OCI-LY1 (cell line): ENCODE measurements at regions not wholly inside any gene's neighbourhood (a gene's known extent, or its start where the extent isn't known, plus 50 kb on each side); places are given as distances from the start of the nearest gene placed in this dataset.

Experiments used
- H2AFZ ChIP-seq: fragments of 200-600 bp; sonication (generic), shearing (Covaris generic); 2 replicates; pipeline ENCODE4 v1.6.0; 2014; ENCODE audit warnings: antibody characterized with exemption, mild to moderate bottlenecking, low read length
- H3F3A ChIP-seq: fragments of 200-600 bp; sonication (generic), shearing (Covaris generic); 2 replicates; pipeline ENCODE4 v1.6.0; 2014; ENCODE audit warnings: mild to moderate bottlenecking, antibody characterized with exemption, low read length, moderate library complexity; ENCODE audit not compliant: insufficient read depth
- H3K27ac ChIP-seq: fragments of 200-600 bp; sonication (generic); 2 replicates; pipeline ENCODE4 v1.5.1; 2014; ENCODE audit warnings: low read length, mixed run types, mild to moderate bottlenecking, low read depth; ENCODE audit not compliant: poor library complexity, severe bottlenecking
- H3K27me3 ChIP-seq: fragments of 200-600 bp; sonication (generic); 2 replicates; pipeline ENCODE4 v1.6.0; 2014; ENCODE audit warnings: antibody characterized with exemption, mild to moderate bottlenecking, low read length, moderate library complexity; ENCODE audit not compliant: insufficient read depth
- H3K36me3 ChIP-seq: fragments of 200-600 bp; sonication (generic); 2 replicates; pipeline ENCODE4 v1.6.1; 2014; ENCODE audit warnings: mild to moderate bottlenecking, antibody characterized with exemption, low read length, moderate library complexity, mixed read lengths; ENCODE audit not compliant: insufficient read depth
- H3K4me1 ChIP-seq: fragments of 200-600 bp; sonication (generic); 2 replicates; pipeline ENCODE4 v1.5.1; 2014; ENCODE audit warnings: mild to moderate bottlenecking, low read length, moderate library complexity; ENCODE audit not compliant: insufficient read depth, severe bottlenecking
- H3K4me2 ChIP-seq: fragments of 200-600 bp; sonication (generic), shearing (Covaris generic); 2 replicates; pipeline ENCODE4 v1.6.1; 2014; ENCODE audit warnings: low read length
- H3K4me3 ChIP-seq: fragments of 200-600 bp; sonication (generic); 2 replicates; pipeline ENCODE4 v1.5.1; 2014; ENCODE audit warnings: low read length, low read depth, mild to moderate bottlenecking, mixed read lengths; ENCODE audit not compliant: poor library complexity, severe bottlenecking
- H3K79me2 ChIP-seq: fragments of 200-600 bp; shearing (Covaris generic); 2 replicates; pipeline ENCODE4 v1.6.1; 2016; ENCODE audit warnings: mixed run types, low read length, mixed read lengths; ENCODE audit not compliant: insufficient read depth
- H3K9ac ChIP-seq: fragments of 200-600 bp; sonication (generic), shearing (Covaris generic); 2 replicates; pipeline ENCODE4 v1.6.1; 2014; ENCODE audit warnings: mild to moderate bottlenecking, low read length, mixed read lengths
- H3K9me2 ChIP-seq: fragments of 200-600 bp; sonication (generic), shearing (Covaris generic); 2 replicates; pipeline ENCODE4 v1.6.1; 2014; ENCODE audit warnings: low read depth, mild to moderate bottlenecking, low read length, mixed read lengths
- H3K9me3 ChIP-seq: fragments of 200-600 bp; shearing (Covaris generic); 2 replicates; pipeline ENCODE4 v1.6.1; 2014; ENCODE audit warnings: low read length, mixed read lengths
- H4K20me1 ChIP-seq: fragments of 200-600 bp; sonication (generic), shearing (Covaris generic); 2 replicates; pipeline ENCODE4 v1.6.0; 2016; ENCODE audit warnings: mild to moderate bottlenecking, low read length; ENCODE audit not compliant: insufficient read depth
- CTCF ChIP-seq: fragments of 200-600 bp; sonication (generic), shearing (Covaris generic); IDR thresholded peaks from 2 replicates; pipeline ENCODE4 v1.5.1; 2017; ENCODE audit warnings: mild to moderate bottlenecking, antibody characterized with exemption, low read length, moderate library complexity, mixed read lengths
- EZH2 ChIP-seq: fragments of 200-600 bp; sonication (generic), shearing (Covaris generic); IDR thresholded peaks from 2 replicates; pipeline ENCODE4 v1.8.0; 2017; ENCODE audit warnings: borderline replicate concordance, mixed run types, mild to moderate bottlenecking, antibody characterized with exemption, low read length, moderate library complexity, mixed read lengths

- TF ChIP-seq CTCF (no peak), EZH2 (no peak)
- Histone ChIP-seq H2AFZ (no peak overlapping the region), H3K27me3 (no peaks in the 10 kb centered on the region)
Observed at GRCh38 chr2:4561196-4561595, 857.8 kb downstream of the DCDC2C start.

GRCh38 chr2:4576075-4576474, 872.7 kb downstream of the DCDC2C start:
- H3K4me3 ChIP-seq = no peak overlapping the region
- no peaks in the 10 kb centered on the region for H3K36me3 ChIP-seq
- no peaks in the 10 kb centered on the region for H3K9me3 ChIP-seq
- H3K27me3 ChIP-seq = no peaks in the 10 kb centered on the region
- H3K79me2 ChIP-seq = no peaks in the 10 kb centered on the region
- no peak overlapping the region for H3K4me2 ChIP-seq
- H3K9me2 ChIP-seq = no peaks in the 10 kb centered on the region
- no peak overlapping the region for H2AFZ ChIP-seq
- no peaks in the 10 kb centered on the region for H3K4me1 ChIP-seq
- H3K9ac ChIP-seq = no peak overlapping the region
- TF ChIP-seq CTCF = no peak
- no peak for TF ChIP-seq EZH2
- no peak overlapping the region for H3K27ac ChIP-seq
- no peaks in the 10 kb centered on the region for H4K20me1 ChIP-seq
- H3F3A ChIP-seq = no peaks in the 10 kb centered on the region

More at GRCh38 chr2:4561196-4561595, 857.8 kb downstream of the DCDC2C start:
- no peaks in the 10 kb centered on the region for H3K36me3 ChIP-seq
- no peaks in the 10 kb centered on the region for H4K20me1 ChIP-seq
- H3K79me2 ChIP-seq = no peaks in the 10 kb centered on the region
- H3K4me1 ChIP-seq = peaks cover 16% of the 10 kb centered on the region
- H3K4me3 ChIP-seq = no peak overlapping the region
- H3K9me2 ChIP-seq = no peaks in the 10 kb centered on the region
- peak overlapping the region; percentile 80 for H3K27ac ChIP-seq
- no peak overlapping the region for H3K9ac ChIP-seq
- no peaks in the 10 kb centered on the region; the same call in 1 of the 2 replicates for H3F3A ChIP-seq
- H3K9me3 ChIP-seq = no peaks in the 10 kb centered on the region
- no peak overlapping the region for H3K4me2 ChIP-seq

DNA sequence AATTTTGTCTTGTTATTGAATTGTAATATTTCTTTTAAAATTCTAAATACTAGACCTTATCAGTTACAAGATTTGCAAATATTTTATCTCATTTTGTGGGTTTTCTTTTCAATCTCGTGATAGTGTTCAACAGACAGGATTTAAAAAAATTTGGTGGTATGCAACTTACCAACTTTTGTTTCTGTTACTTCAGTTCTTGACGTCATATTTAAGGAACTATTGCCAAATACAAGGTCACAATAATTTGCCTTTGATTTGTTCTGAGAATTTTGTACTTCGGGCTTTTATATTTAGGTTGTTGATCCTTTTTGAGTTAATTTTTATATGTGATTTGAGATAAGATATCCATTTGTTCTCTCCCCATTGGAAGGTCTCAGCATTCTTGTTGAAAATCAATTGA, 876.6 kb downstream of the DCDC2C start:
- Histone ChIP-seq H3K36me3 (no peaks in the 10 kb centered on the region), H3K4me3 (no peak overlapping the region), H3K9me3 (no peaks in the 10 kb centered on the region), H3K27ac (no peak overlapping the region), H3K79me2 (no peaks in the 10 kb centered on the region), H3F3A (no peaks in the 10 kb centered on the region), H2AFZ (no peak overlapping the region), H3K4me1 (peaks cover 4% of the 10 kb centered on the region), H4K20me1 (no peaks in the 10 kb centered on the region), H3K9ac (no peak overlapping the region), H3K4me2 (no peak overlapping the region), H3K9me2 (no peaks in the 10 kb centered on the region), H3K27me3 (no peaks in the 10 kb centered on the region)
- TF ChIP-seq EZH2 = no peak
- TF ChIP-seq CTCF = no peak
